GM19240 (cell line): ENCODE measurements at regions not wholly inside any gene's neighbourhood (a gene's known extent, or its start where the extent isn't known, plus 50 kb on each side); places are given as distances from the start of the nearest gene placed in this dataset.
"Not testable (repeated sequence)": the region's sequence is repeated elsewhere in the genome, so short reads cannot be mapped to it uniquely, and the experiment has no call there.

Experiments used
- DNase-seq: peaks from one replicate; pipeline ENCODE4 v3.0.0; 2011; ENCODE audit warnings: low spot score; ENCODE audit not compliant: insufficient read length

DNA sequence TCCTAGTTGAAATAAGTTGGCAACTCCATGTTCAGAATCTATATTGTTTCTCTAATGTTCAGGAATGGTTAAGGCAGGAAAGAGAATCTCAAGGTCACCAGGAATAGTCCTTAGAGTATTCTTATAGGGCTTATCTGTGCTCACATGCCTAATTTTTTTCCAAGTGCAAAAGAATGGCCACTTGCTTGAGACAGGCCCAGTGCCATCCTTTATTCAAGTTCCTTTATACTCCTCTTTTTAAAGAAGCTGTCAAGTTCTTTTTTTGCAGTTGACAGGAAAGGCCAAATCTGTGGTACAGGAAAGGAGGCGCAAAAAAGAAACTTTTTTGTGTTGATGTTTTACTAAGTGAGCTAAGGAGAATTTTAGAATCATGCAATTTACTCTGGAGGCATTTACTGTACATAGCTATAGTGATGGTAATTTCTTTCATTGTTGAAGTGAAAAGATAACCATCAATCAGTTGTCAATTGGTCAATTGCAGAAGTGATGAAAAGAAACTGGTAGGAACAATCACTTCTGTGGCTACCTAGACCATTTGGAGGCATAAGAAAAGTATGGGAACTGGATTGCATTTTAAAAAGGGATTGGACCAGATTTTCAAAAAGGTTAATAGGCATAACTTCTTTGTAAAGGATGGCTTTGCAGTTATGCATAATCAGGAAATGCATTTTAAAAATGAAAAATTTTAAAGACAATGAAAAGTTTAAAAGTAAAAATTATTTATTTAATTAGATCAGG, 102.5 kb upstream of the SOX2 start:
- no peak for DNase-seq

DNA sequence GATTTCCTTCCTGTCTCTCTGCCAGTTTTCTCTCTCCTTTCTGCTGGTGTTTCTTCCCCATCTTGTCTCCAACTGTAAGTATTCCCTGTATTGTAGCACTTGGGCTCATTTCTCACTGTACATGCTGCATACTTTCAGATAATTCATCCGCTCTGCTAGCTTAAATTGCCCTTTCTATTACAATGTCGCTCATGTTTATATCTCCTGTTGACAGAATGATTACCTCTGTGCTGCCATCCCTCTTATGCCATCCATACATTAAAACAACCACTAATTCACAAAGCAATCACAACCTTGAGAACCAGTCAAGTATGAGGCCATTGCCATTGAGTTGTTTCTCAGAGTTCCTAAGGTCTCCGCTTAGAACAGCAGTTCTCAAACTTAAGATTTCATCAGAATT, 107.5 kb upstream of the SOX2 start:
- no peak for DNase-seq

DNA sequence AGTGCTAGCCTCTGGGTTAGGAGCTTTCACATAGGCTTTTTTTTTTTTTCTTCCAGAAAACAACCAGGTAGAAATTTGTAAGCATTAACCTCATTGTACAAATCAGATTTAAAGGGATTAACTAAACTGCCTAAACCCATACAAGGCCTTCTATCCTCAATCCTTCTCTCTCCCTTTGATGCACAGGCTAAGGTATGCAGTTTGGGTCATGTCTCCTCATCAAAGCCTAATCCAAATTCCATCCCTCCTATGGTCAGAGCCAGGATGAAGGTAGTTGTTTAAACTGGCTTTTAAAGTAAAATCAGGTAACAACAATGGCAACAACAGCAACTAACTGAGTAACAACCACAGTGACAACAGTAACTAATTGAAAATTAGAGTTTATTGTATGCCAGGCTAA, 115.6 kb upstream of the SOX2 start:
- no peak for DNase-seq

DNA sequence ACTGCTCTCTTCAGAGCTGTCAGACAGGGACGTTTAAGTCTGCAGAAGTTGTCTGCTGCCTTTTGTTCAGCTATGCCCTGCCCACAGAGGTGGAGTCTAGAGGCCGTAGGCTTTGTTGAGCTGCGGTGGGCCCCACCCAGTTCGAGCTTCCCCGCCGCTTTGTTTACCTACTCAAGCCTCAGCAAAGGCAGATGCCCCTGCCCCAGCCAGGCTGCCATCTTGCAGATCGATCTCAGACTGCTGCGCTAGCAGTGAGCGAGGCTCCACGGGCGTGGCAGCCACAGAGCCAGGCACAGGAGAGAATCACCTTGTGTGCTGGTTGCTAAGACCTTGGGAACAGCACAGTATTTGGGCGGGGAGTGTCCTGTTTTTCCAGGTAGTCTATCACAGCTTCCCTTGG, 120.8 kb upstream of the SOX2 start:
- not testable (repeated sequence) for DNase-seq

GRCh38 chr3:181582619-181583018, 129.1 kb upstream of the SOX2 start:
- DNase-seq = no peak

DNA sequence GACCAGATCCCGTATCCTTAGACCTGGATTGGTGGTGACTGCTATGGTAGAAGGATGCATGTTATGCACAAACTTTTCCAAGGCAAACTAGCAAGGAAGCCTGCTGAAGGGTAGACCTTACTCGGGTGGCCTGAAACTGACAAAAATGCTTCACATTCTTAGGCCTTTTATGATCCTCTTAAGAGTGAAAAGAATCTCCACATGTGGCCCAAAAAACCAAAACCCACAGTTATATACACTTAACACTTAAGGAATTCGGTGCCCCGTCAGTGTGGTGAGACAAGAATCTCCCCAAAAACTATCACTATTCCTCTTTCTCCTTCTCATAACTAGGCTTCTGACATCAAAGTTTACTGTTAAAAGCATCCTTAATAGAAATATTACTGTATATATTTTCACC, 130.1 kb upstream of the SOX2 start:
- no peak for DNase-seq

DNA sequence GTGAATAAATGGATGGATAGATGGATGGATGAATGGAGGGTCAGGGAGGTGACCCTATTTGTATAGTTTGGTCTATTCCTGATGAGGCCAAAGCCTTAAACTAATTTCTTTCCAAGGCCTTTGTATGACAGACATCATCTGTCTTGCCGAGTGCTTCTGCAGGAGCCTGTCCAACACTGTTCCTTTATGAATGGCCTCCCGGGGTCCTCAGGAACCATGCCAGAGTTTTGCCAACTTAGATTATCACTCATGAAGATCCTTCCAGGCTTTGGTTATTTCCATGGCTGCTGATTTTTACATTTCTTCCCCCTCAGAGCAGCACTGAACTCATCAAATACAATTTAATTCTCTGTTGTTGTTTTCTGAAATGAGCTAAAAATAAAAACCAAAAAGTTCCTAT, 133.0 kb upstream of the SOX2 start:
- DNase-seq = no peak

DNA sequence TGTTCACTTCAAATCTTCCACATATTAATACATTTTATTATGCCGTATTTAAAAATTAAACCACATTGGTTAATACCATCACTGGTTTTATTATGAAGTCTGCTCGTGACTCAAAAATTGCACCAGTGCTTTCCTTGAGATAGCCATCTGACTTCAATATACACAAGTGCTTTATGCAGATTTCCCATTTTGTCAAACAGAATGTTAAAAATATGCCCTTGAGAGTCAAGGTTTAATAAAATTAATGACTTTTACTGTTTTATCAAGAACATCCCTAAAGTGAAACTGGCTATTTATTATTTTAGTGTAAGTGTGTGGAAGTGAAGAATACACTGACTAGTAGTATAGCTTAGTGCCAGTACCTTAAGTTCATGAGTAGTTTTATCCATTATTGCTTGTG, 139.3 kb upstream of the SOX2 start:
- no peak for DNase-seq

DNA sequence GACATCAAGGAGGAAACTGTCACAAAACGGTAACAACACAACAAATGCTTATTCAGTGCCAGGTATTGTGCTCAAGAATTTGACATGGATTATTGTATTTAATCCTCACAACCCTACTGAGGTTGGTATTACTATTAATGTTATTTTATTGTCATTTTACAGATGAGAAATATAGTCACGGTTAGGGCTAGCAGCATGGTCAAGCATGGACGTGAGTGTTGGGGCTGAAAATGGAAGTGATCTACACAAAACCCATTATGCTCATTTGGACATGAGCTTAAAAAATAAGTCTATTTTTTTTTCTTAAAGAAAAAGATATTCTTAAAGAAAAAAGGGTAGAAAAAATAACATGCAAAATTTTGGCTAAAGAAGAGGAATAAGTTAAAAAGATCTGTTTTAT, 141.3 kb upstream of the SOX2 start:
- no peak for DNase-seq

GRCh38 chr3:181569356-181569940, 142.3 kb upstream of the SOX2 start:
- no peak for DNase-seq

- DNase-seq = no peak
Measured at GRCh38 chr3:181568693-181569092, 143.0 kb upstream of the SOX2 start.

GRCh38 chr3:181568248-181568647, 143.5 kb upstream of the SOX2 start:
- no peak for DNase-seq

GRCh38 chr3:181567311-181568075, 144.2 kb upstream of the SOX2 start:
- DNase-seq = no peak

GRCh38 chr3:181565416-181565815, 146.3 kb upstream of the SOX2 start:
- DNase-seq = no peak

GRCh38 chr3:181564222-181564621, 147.5 kb upstream of the SOX2 start:
- DNase-seq = no peak

GRCh38 chr3:181561139-181562031, 150.3 kb upstream of the SOX2 start:
- no peak for DNase-seq

DNA sequence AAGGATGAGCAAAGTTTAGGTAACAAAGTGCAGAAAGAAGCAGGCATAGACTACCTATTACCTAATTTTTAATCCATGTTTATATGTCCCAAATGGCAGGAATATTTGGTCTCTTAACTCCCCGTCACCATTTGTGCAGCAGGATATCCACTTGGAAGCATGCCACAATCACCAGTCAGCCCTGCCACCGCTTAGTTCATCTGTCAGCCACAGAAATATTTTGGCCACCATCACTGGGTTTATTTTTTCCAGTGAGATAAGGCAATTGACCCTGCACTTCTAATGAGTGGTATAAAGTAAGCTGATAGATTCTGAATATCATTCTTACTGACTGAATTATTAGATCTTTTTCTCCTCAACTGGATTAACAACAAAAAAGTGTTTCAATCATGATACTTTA, 152.9 kb upstream of the SOX2 start:
- no peak for DNase-seq

- no peak for DNase-seq
Measured at GRCh38 chr3:181555681-181556080, 156.0 kb upstream of the SOX2 start.

DNA sequence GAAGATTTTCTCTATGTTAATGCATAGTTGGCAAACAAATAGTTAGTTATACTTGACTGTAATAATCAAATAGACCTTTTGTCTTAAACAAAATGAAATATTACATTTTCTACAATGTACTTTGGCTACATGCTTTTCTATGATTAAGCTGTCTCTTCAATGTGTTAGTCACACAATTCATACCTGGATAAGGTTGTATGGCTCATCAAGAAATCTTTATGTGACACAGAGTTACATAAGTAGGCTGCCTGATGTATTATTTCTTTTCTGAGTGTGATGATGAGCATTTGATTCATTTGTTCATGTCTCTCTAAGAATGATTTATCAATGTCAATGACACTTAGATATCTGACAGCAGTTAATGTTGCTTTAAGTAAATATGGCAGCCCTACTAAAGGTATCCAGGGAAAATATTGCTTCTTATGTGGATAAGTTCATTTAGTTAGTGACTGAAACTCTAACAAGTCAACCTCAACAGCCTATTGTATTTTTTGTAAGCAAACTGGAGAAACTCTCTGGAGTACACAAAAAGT, 157.4 kb upstream of the SOX2 start:
- DNase-seq = no peak

DNA sequence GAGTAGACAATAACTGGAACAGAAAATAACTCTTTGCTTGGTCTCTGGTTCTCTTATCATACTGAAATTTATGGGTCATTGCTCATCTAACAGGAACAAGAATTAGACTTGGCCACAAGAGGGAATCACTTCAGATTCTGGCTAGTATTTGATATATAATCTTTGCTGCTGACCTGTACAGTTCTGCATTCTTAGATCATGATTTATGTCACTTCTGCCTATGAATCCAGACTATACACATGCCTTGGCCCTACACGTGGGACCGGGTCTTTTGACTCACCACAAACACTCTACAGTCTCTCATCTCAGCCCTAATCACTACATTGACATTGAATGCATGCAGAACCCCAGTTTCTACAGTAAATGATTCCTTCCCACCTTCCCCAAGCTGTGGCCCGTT, 162.5 kb upstream of the SOX2 start:
- no peak for DNase-seq

GRCh38 chr3:181541414-181541813, 170.3 kb upstream of the SOX2 start:
- no peak for DNase-seq
